ENCODE measurements at regions not wholly inside any gene's neighbourhood (a gene's known extent, or its start where the extent isn't known, plus 50 kb on each side); places are given as distances from the start of the nearest gene placed in this dataset.

- intact Hi-C loops (cut with micrococcal nuclease; ENCODE audit: unreplicated experiment) = no loop called here
- H3K27me3 Mint-ChIP-seq (ENCODE audit: unreplicated experiment) = no peaks in the 10 kb centered on the region
- no peak overlapping the region for H3K4me3 Mint-ChIP-seq (ENCODE audit: low read depth, unreplicated experiment)
- TF ChIP-seq CTCF (IDR thresholded peaks at IDR 0.05; ENCODE audit: unreplicated experiment) = no peak
- BruUV-seq (replicated peaks) = no TSS peak
- H3K27ac Mint-ChIP-seq (ENCODE audit: unreplicated experiment) = no peak overlapping the region
- no peaks in the 10 kb centered on the region for H3K36me3 Mint-ChIP-seq (ENCODE audit: insufficient read depth, unreplicated experiment)
- CTCF ChIA-PET = no interaction called here
- no peaks in the 10 kb centered on the region for H3K4me1 Mint-ChIP-seq (ENCODE audit: low read depth, unreplicated experiment)
- peaks cover 3% of the 10 kb centered on the region for H3K9me3 Mint-ChIP-seq (ENCODE audit: low read depth, unreplicated experiment)
- DNase-seq = no peak
Measured at GRCh38 chr5:30627945-30628344, 565.5 kb upstream of the CDH6 start.

- no peak for DNase-seq
Measured at GRCh38 chr5:30626557-30626956, 566.9 kb upstream of the CDH6 start.

GRCh38 chr5:30620481-30621085 is 572.9 kb upstream of the CDH6 start:
- intact Hi-C loops (cut with micrococcal nuclease; ENCODE audit: unreplicated experiment) = no loop called here
- CTCF ChIA-PET = no interaction called here

More at GRCh38 chr5:30626557-30626956, 566.9 kb upstream of the CDH6 start:
- no peak overlapping the region for H3K27ac Mint-ChIP-seq (ENCODE audit: unreplicated experiment)
- intact Hi-C loops (cut with micrococcal nuclease; ENCODE audit: unreplicated experiment) = no loop called here
- no peaks in the 10 kb centered on the region for H3K4me1 Mint-ChIP-seq (ENCODE audit: low read depth, unreplicated experiment)
- CTCF ChIA-PET = no interaction called here
- BruUV-seq (replicated peaks) = no TSS peak
- no peak for TF ChIP-seq CTCF (IDR thresholded peaks at IDR 0.05; ENCODE audit: unreplicated experiment)
- H3K36me3 Mint-ChIP-seq (ENCODE audit: insufficient read depth, unreplicated experiment) = no peaks in the 10 kb centered on the region
- no peak overlapping the region for H3K4me3 Mint-ChIP-seq (ENCODE audit: low read depth, unreplicated experiment)
- H3K9me3 Mint-ChIP-seq (ENCODE audit: low read depth, unreplicated experiment) = peaks cover 3% of the 10 kb centered on the region
- H3K27me3 Mint-ChIP-seq (ENCODE audit: unreplicated experiment) = no peaks in the 10 kb centered on the region

GRCh38 chr5:30608501-30608900 is 585.0 kb upstream of the CDH6 start:
- H3K36me3 Mint-ChIP-seq (ENCODE audit: insufficient read depth, unreplicated experiment) = no peaks in the 10 kb centered on the region
- H3K4me3 Mint-ChIP-seq (ENCODE audit: low read depth, unreplicated experiment) = no peak overlapping the region
- no peak for DNase-seq
- H3K4me1 Mint-ChIP-seq (ENCODE audit: low read depth, unreplicated experiment) = no peaks in the 10 kb centered on the region
- H3K27me3 Mint-ChIP-seq (ENCODE audit: unreplicated experiment) = no peaks in the 10 kb centered on the region
- no peak for TF ChIP-seq CTCF (IDR thresholded peaks at IDR 0.05; ENCODE audit: unreplicated experiment)
- intact Hi-C loops (cut with micrococcal nuclease; ENCODE audit: unreplicated experiment) = no loop called here
- H3K27ac Mint-ChIP-seq (ENCODE audit: unreplicated experiment) = no peak overlapping the region
- H3K9me3 Mint-ChIP-seq (ENCODE audit: low read depth, unreplicated experiment) = no peaks in the 10 kb centered on the region
- BruUV-seq (replicated peaks) = no TSS peak
- CTCF ChIA-PET = no interaction called here

More at GRCh38 chr5:30620481-30621085, 572.9 kb upstream of the CDH6 start:
- Mint-ChIP-seq H3K36me3 (ENCODE audit: insufficient read depth, unreplicated experiment) (no peaks in the 10 kb centered on the region), H3K27ac (ENCODE audit: unreplicated experiment) (no peak overlapping the region), H3K9me3 (ENCODE audit: low read depth, unreplicated experiment) (peaks cover 5% of the 10 kb centered on the region), H3K4me3 (ENCODE audit: low read depth, unreplicated experiment) (no peak overlapping the region), H3K4me1 (ENCODE audit: low read depth, unreplicated experiment) (no peaks in the 10 kb centered on the region), H3K27me3 (ENCODE audit: unreplicated experiment) (no peaks in the 10 kb centered on the region)
- no peak for TF ChIP-seq CTCF (IDR thresholded peaks at IDR 0.05; ENCODE audit: unreplicated experiment)
- DNase-seq = no peak
- no TSS peak for BruUV-seq (replicated peaks)
